GM21825 (cell line): ENCODE measurements at regions not wholly inside any gene's neighbourhood (a gene's known extent, or its start where the extent isn't known, plus 50 kb on each side); places are given as distances from the start of the nearest gene placed in this dataset.

Experiments
- ATAC-seq: cut with Tn5 transposase; IDR thresholded peaks from one replicate; pipeline ENCODE4 v1.9.1; 2021; ENCODE audit warnings: mild to moderate bottlenecking, moderate library complexity; ENCODE audit not compliant: unreplicated experiment

GRCh38 chr11:104610635-104611034 is 287.6 kb downstream of the CASP12 start:
- no peak for ATAC-seq

GRCh38 chr11:104609311-104610085 is 288.8 kb downstream of the CASP12 start:
- peak; percentile 79 for ATAC-seq

- ATAC-seq = no peak
These were observed 295.6 kb downstream of the CASP12 start for GRCh38 chr11:104602643-104603042.

- ATAC-seq = no peak
These were observed 303.9 kb downstream of the CASP12 start for GRCh38 chr11:104594228-104594958.

- ATAC-seq = no peak
These were observed 309.3 kb downstream of the CASP12 start for GRCh38 chr11:104588970-104589369.

- ATAC-seq = no peak
These were observed 309.8 kb downstream of the CASP12 start for GRCh38 chr11:104588446-104588845.

- no peak for ATAC-seq
These were observed 313.4 kb downstream of the CASP12 start for GRCh38 chr11:104584823-104585222.

- no peak for ATAC-seq
These were observed 314.4 kb downstream of the CASP12 start for GRCh38 chr11:104583857-104584256.

- no peak for ATAC-seq
These were observed 315.8 kb downstream of the CASP12 start for GRCh38 chr11:104582431-104582830.

- ATAC-seq = no peak
These were observed 316.8 kb downstream of the CASP12 start for GRCh38 chr11:104581246-104581980.

- ATAC-seq = no peak
These were observed 324.7 kb downstream of the CASP12 start for GRCh38 chr11:104573441-104573990.

- ATAC-seq = no peak
These were observed 326.0 kb downstream of the CASP12 start for GRCh38 chr11:104572279-104572678.

GRCh38 chr11:104570078-104570701 is 328.1 kb downstream of the CASP12 start:
- ATAC-seq = no peak

GRCh38 chr11:104565583-104565961 is 332.7 kb downstream of the CASP12 start:
- ATAC-seq = no peak

GRCh38 chr11:104564921-104565582 is 333.2 kb downstream of the CASP12 start:
- no peak for ATAC-seq

GRCh38 chr11:104556606-104557301 is 341.5 kb downstream of the CASP12 start:
- ATAC-seq = no peak

GRCh38 chr11:104549019-104549418 is 349.2 kb downstream of the CASP12 start:
- no peak for ATAC-seq

- ATAC-seq = no peak
These were observed 350.1 kb downstream of the CASP12 start for GRCh38 chr11:104547996-104548661.

- no peak for ATAC-seq
These were observed 351.8 kb downstream of the CASP12 start for GRCh38 chr11:104546501-104546900.
